ENCODE measurements at regions not wholly inside any gene's neighbourhood (a gene's known extent, or its start where the extent isn't known, plus 50 kb on each side); places are given as distances from the start of the nearest gene placed in this dataset.

DNA sequence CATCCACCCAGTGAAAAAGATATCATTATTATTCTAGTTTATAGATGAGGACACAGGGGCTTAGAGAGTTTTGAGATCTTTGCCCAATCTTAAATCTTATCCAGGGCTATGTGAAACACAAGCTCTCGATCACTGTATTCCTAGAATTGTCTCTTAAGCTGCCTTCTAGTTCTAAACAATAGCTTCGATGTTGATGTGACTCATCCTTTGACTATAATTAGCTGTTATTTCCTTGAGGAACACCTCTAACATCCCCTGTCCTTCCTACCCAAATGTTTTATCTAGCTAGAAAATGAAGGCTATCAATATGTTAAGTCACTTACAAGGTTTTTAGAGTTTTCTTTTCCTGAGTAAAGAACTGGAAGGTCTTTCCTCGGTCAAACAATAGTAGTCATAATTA lies 83.1 kb upstream of the STAC start:
- H3K36me3 ChIP-seq (ENCODE audit: control insufficient read depth in 1 of 2, insufficient read depth in 2 of 2, low read length in 2 of 2) = no peaks in the 10 kb centered on the region
- no peak overlapping the region for H3K4me3 ChIP-seq (ENCODE audit: low read depth in 1 of 2, low read length in 2 of 2)
- H3K9me3 ChIP-seq (ENCODE audit: control insufficient read depth in 1 of 2, low read length in 2 of 2) = no peaks in the 10 kb centered on the region
- no peak overlapping the region for H3K27ac ChIP-seq (ENCODE audit: low read length)
- no peaks in the 10 kb centered on the region for H3K4me1 ChIP-seq (ENCODE audit: control insufficient read depth in 1 of 2, insufficient read depth in 2 of 2, low read length in 2 of 2)
- no peaks in the 10 kb centered on the region for H3K27me3 ChIP-seq (ENCODE audit: low read depth, low read length)

DNA sequence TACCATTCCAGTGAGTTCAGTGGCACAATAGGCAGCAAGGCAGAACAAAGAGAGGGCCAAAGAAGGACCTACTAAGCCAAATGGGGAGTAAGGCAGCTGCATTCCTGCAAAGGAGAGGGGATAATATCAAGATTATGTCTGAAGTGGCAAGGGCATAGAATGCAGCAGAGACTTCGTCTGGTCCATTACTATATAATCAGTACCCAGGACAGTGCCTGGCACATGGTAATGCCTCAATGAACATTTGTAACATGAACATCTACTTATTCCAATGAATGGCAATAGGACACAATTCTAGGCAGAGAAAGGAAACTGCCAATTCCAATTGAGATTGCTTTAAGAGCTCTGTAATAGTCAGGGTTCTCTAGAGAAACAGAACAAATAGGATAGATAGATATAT lies 82.1 kb upstream of the STAC start:
- Histone ChIP-seq H3K4me1 (ENCODE audit: control insufficient read depth in 1 of 2, insufficient read depth in 2 of 2, low read length in 2 of 2) (no peaks in the 10 kb centered on the region), H3K4me3 (ENCODE audit: low read depth in 1 of 2, low read length in 2 of 2) (no peak overlapping the region), H3K36me3 (ENCODE audit: control insufficient read depth in 1 of 2, insufficient read depth in 2 of 2, low read length in 2 of 2) (no peaks in the 10 kb centered on the region), H3K27me3 (ENCODE audit: low read depth, low read length) (no peaks in the 10 kb centered on the region), H3K27ac (ENCODE audit: low read length) (no peak overlapping the region), H3K9me3 (ENCODE audit: control insufficient read depth in 1 of 2, low read length in 2 of 2) (no peaks in the 10 kb centered on the region)

DNA sequence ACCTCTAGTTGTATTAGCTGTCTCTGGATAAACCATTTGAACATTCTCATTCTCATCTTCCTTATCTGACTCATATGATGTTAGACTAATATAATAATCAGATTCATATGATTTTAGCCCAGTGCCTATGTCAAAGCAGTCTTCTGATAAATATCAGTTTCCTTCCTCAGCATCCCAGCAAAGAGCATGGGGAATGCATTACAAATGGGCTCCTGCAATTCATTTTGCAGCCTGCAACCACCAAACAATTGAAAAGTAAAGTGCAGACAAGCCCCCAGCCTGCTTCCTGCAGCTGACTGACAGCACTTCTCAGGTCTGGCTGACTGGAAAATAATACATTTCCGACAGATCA lies 78.2 kb upstream of the STAC start:
- Histone ChIP-seq H3K27me3 (ENCODE audit: low read depth, low read length) (no peaks in the 10 kb centered on the region), H3K4me3 (ENCODE audit: low read depth in 1 of 2, low read length in 2 of 2) (no peak overlapping the region), H3K9me3 (ENCODE audit: control insufficient read depth in 1 of 2, low read length in 2 of 2) (no peaks in the 10 kb centered on the region), H3K27ac (ENCODE audit: low read length) (no peak overlapping the region), H3K4me1 (ENCODE audit: control insufficient read depth in 1 of 2, insufficient read depth in 2 of 2, low read length in 2 of 2) (no peaks in the 10 kb centered on the region), H3K36me3 (ENCODE audit: control insufficient read depth in 1 of 2, insufficient read depth in 2 of 2, low read length in 2 of 2) (no peaks in the 10 kb centered on the region)

DNA sequence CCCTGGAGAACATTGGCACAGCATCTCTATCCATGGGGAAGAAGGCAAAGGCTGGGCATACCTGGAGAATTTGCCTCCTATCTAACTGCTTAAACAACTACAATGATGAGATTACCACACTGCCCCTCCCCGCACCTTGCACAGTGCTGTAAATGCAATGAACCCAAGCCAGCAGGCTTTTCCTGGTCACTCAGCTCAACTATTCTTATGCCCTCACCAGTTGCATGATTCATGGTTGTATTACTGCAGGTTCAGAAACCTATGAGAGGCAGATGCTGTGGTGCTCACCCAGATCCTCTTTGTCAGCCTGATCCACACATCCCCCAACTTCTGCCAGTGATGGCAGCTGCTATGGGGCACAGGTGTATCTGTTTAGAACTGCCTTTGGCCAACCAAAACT lies 77.7 kb upstream of the STAC start:
- Histone ChIP-seq H3K4me3 (ENCODE audit: low read depth in 1 of 2, low read length in 2 of 2) (no peak overlapping the region), H3K36me3 (ENCODE audit: control insufficient read depth in 1 of 2, insufficient read depth in 2 of 2, low read length in 2 of 2) (no peaks in the 10 kb centered on the region), H3K4me1 (ENCODE audit: control insufficient read depth in 1 of 2, insufficient read depth in 2 of 2, low read length in 2 of 2) (no peaks in the 10 kb centered on the region)

DNA sequence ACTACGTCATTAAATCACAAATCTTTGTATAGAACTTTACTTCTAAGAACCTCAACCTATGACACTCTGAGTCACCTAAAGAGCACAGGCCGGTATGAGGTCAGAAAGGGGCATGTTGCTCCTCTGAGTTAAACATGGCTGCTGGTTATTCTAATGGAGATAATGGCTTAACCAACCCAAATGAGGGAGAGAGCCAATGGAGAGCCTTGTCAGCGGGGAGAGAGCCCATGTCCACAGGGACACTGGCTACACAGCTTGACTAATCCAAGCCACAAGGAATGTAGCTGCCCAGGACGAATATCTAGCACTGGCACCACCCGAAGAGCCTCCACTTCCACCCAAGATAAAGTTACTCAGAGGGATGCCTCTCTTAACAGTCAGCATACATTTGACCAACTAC lies 77.0 kb upstream of the STAC start:
- Histone ChIP-seq H3K9me3 (ENCODE audit: control insufficient read depth in 1 of 2, low read length in 2 of 2) (no peaks in the 10 kb centered on the region), H3K27ac (ENCODE audit: low read length) (no peak overlapping the region), H3K4me1 (ENCODE audit: control insufficient read depth in 1 of 2, insufficient read depth in 2 of 2, low read length in 2 of 2) (no peaks in the 10 kb centered on the region), H3K36me3 (ENCODE audit: control insufficient read depth in 1 of 2, insufficient read depth in 2 of 2, low read length in 2 of 2) (no peaks in the 10 kb centered on the region), H3K4me3 (ENCODE audit: low read depth in 1 of 2, low read length in 2 of 2) (no peak overlapping the region), H3K27me3 (ENCODE audit: low read depth, low read length) (no peaks in the 10 kb centered on the region)

More for the DNA sequence above, 77.7 kb upstream of the STAC start:
- Histone ChIP-seq H3K27me3 (ENCODE audit: low read depth, low read length) (no peaks in the 10 kb centered on the region), H3K27ac (ENCODE audit: low read length) (no peak overlapping the region), H3K9me3 (ENCODE audit: control insufficient read depth in 1 of 2, low read length in 2 of 2) (no peaks in the 10 kb centered on the region)

DNA sequence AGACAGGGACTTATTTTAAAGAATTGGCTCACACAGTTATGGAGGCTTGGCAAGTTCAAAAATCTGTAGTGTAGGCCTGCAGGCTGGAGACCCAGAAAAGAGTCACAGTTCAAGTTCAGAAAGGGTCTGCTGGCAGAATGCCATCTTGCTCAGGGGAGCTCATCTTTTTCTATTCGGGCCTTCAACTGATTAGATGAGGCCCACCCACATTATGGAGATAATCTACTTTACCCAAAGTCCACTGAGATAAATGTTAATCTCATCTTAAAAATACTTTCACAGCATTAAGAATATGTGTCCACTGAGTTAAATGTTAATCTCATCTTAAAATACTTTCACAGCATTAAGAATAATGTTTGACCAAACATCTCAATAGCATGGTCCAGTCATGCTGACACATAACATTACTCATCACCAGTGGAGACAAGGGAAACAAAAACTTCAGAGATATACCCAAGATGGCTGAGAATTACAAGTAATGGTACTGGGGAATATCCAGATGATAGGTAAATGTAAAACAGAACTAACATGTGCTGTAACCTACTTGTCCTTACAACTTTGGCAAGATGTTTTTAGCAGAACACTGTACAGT lies 74.3 kb upstream of the STAC start:
- no peak overlapping the region for H3K4me3 ChIP-seq (ENCODE audit: low read depth in 1 of 2, low read length in 2 of 2)
- H3K36me3 ChIP-seq (ENCODE audit: control insufficient read depth in 1 of 2, insufficient read depth in 2 of 2, low read length in 2 of 2) = no peaks in the 10 kb centered on the region
- no peaks in the 10 kb centered on the region for H3K27me3 ChIP-seq (ENCODE audit: low read depth, low read length)
- no peaks in the 10 kb centered on the region for H3K4me1 ChIP-seq (ENCODE audit: control insufficient read depth in 1 of 2, insufficient read depth in 2 of 2, low read length in 2 of 2)
- H3K27ac ChIP-seq (ENCODE audit: low read length) = no peak overlapping the region
- H3K9me3 ChIP-seq (ENCODE audit: control insufficient read depth in 1 of 2, low read length in 2 of 2) = no peaks in the 10 kb centered on the region

DNA sequence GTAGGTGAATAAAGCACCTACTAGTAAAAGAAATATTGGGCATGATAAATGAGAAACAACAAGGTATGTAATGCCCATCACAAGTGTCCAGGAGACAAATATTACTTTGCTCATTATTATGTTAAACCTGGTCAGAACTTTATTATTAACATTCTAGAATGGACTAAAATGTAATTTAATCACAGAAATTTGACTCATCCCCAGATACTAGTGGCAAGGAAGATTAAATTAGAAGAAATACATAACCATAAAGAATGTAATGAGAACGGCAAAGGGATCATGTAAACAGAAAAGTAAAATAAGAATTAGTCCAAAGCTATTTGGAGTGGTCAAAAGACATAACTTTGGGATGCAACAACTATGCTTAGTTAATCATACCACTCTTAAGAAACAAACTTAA lies 71.2 kb upstream of the STAC start:
- H3K27me3 ChIP-seq (ENCODE audit: low read depth, low read length) = no peaks in the 10 kb centered on the region
- H3K4me1 ChIP-seq (ENCODE audit: control insufficient read depth in 1 of 2, insufficient read depth in 2 of 2, low read length in 2 of 2) = no peaks in the 10 kb centered on the region
- no peaks in the 10 kb centered on the region for H3K9me3 ChIP-seq (ENCODE audit: control insufficient read depth in 1 of 2, low read length in 2 of 2)
- H3K4me3 ChIP-seq (ENCODE audit: low read depth in 1 of 2, low read length in 2 of 2) = no peak overlapping the region
- H3K27ac ChIP-seq (ENCODE audit: low read length) = no peak overlapping the region
- no peaks in the 10 kb centered on the region for H3K36me3 ChIP-seq (ENCODE audit: control insufficient read depth in 1 of 2, insufficient read depth in 2 of 2, low read length in 2 of 2)

DNA sequence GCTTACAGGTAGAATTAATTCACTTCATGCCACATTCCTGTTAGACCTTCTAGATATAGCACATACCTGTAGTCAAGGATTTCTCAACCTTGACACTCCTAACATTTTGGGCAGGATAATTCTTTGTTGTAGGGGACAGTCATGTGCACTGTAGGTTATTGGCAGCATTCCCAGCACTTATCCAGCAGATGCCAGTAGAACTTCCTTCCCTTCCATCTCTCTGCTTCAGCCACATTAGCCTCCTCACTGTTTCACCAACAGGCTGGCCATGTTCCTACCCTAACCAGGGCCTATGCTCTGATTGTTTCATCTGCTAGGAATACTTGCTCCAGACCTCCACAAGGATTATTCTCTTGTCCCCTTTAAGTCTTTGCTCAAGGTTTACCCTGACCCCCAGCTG lies 68.0 kb upstream of the STAC start:
- Histone ChIP-seq H3K27me3 (ENCODE audit: low read depth, low read length) (no peaks in the 10 kb centered on the region), H3K4me1 (ENCODE audit: control insufficient read depth in 1 of 2, insufficient read depth in 2 of 2, low read length in 2 of 2) (no peaks in the 10 kb centered on the region), H3K4me3 (ENCODE audit: low read depth in 1 of 2, low read length in 2 of 2) (no peak overlapping the region), H3K27ac (ENCODE audit: low read length) (no peak overlapping the region), H3K9me3 (ENCODE audit: control insufficient read depth in 1 of 2, low read length in 2 of 2) (no peaks in the 10 kb centered on the region), H3K36me3 (ENCODE audit: control insufficient read depth in 1 of 2, insufficient read depth in 2 of 2, low read length in 2 of 2) (no peaks in the 10 kb centered on the region)

DNA sequence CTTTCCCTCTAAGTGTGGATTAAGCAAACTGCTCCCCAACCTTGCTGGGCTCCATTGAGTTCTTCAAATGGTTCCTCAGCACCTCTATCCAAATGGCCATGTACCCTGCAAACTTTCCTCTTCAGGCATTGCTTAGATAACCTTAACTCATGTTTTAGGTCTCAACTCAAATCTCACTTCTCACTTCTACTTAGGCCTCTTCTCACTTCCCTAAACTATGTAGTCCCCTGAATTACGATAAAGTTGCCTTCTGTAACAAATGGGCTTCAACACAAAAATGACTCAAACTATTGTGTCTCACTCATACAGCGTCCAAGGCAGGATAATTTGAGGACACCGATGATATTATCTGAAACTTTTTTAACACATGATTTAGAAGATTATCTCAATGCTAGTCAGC lies 62.4 kb upstream of the STAC start:
- no peak overlapping the region for H3K4me3 ChIP-seq (ENCODE audit: low read depth in 1 of 2, low read length in 2 of 2)
- no peak overlapping the region for H3K27ac ChIP-seq (ENCODE audit: low read length)
- H3K9me3 ChIP-seq (ENCODE audit: control insufficient read depth in 1 of 2, low read length in 2 of 2) = no peaks in the 10 kb centered on the region
- no peaks in the 10 kb centered on the region for H3K27me3 ChIP-seq (ENCODE audit: low read depth, low read length)
- no peaks in the 10 kb centered on the region for H3K36me3 ChIP-seq (ENCODE audit: control insufficient read depth in 1 of 2, insufficient read depth in 2 of 2, low read length in 2 of 2)
- H3K4me1 ChIP-seq (ENCODE audit: control insufficient read depth in 1 of 2, insufficient read depth in 2 of 2, low read length in 2 of 2) = no peaks in the 10 kb centered on the region

DNA sequence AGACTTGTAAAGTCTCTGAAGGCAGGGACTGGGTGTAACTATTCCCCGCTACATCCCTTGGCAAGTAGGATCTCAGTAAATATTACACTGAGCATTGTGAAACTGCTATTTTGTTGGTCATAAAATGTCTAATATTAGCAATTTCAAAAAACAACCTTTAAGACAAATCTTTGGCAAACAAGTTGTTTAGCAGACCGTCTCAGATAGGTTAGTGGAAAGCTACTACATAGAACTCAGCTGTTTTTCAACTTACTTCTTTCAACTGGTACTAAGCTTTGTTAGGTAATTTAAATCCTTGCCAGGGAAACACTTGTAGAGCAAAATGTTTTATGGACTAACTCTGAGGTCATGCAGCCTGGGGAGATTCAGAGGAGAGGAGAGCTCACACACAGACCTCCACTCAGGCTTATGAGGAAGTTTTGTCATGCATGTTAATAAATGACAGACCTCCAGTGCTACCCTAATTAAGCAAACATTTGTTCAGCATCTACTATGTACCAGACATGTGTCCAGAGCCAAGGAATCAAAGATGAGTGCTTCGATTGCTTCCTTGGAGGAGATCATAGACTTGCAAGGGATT lies 61.6 kb upstream of the STAC start:
- Histone ChIP-seq H3K9me3 (ENCODE audit: control insufficient read depth in 1 of 2, low read length in 2 of 2) (no peaks in the 10 kb centered on the region), H3K36me3 (ENCODE audit: control insufficient read depth in 1 of 2, insufficient read depth in 2 of 2, low read length in 2 of 2) (no peaks in the 10 kb centered on the region), H3K4me3 (ENCODE audit: low read depth in 1 of 2, low read length in 2 of 2) (no peak overlapping the region), H3K27me3 (ENCODE audit: low read depth, low read length) (no peaks in the 10 kb centered on the region), H3K27ac (ENCODE audit: low read length) (no peak overlapping the region), H3K4me1 (ENCODE audit: control insufficient read depth in 1 of 2, insufficient read depth in 2 of 2, low read length in 2 of 2) (no peaks in the 10 kb centered on the region)

DNA sequence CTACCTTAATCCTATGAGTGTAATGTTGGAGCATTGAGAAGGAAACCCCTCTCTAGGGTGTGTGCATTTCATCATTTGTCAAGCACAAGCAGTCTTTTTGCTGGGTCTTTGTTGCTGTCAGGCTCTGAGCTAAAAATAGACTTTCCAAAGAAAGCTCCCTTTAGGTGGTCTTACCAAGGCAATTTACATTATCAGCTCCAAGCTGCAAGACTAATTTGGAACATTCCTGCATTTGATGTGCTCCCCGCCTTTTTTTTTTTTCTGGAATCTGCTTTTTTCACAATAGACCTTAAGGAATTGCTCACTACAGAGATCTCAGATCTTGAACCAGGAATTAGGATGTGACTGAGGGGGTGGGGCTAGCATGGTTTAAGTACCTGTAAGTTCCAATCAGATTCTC lies 60.6 kb upstream of the STAC start:
- H3K36me3 ChIP-seq (ENCODE audit: control insufficient read depth in 1 of 2, insufficient read depth in 2 of 2, low read length in 2 of 2) = no peaks in the 10 kb centered on the region
- no peak overlapping the region for H3K27ac ChIP-seq (ENCODE audit: low read length)
- H3K4me3 ChIP-seq (ENCODE audit: low read depth in 1 of 2, low read length in 2 of 2) = no peak overlapping the region
- no peaks in the 10 kb centered on the region for H3K4me1 ChIP-seq (ENCODE audit: control insufficient read depth in 1 of 2, insufficient read depth in 2 of 2, low read length in 2 of 2)
- H3K9me3 ChIP-seq (ENCODE audit: control insufficient read depth in 1 of 2, low read length in 2 of 2) = no peaks in the 10 kb centered on the region
- no peaks in the 10 kb centered on the region for H3K27me3 ChIP-seq (ENCODE audit: low read depth, low read length)

Measured in muscle layer of duodenum (tissue), 2 donors.